Thoracic aorta (tissue), 2 donors: ENCODE measurements at regions not wholly inside any gene's neighbourhood (a gene's known extent, or its start where the extent isn't known, plus 50 kb on each side); places are given as distances from the start of the nearest gene placed in this dataset.

Experiments used
- ATAC-seq: fragments of 150-250 bp; one replicate; pipeline ENCODE4 v1.8.0; 2017; ENCODE audit warnings: low read depth; ENCODE audit not compliant: insufficient number of reproducible peaks, low FRiP score
- DNase-seq: peaks from one replicate; pipeline ENCODE4 v3.0.0-alpha.2; 2020; ENCODE audit warnings: low spot score
- H3K27ac ChIP-seq, 2 donors: fragments of 200-600 bp; sonication (generic); 1 replicate in 1 of 2; 2 replicates in 1 of 2; pipeline ENCODE4 v1.5.1; 2016; ENCODE audit warnings: mild to moderate bottlenecking in 2 of 2, moderate library complexity in 2 of 2
- H3K27me3 ChIP-seq: fragments of 200-600 bp; sonication (generic); replicated peaks from 2 replicates; pipeline ENCODE4 v1.6.0; 2016; ENCODE audit warnings: mild to moderate bottlenecking; ENCODE audit not compliant: insufficient read depth
- H3K36me3 ChIP-seq: fragments of 200-600 bp; sonication (generic); one replicate; pipeline ENCODE4 v1.5.1; 2016
- H3K4me1 ChIP-seq, 2 donors: fragments of 200-600 bp; sonication (generic); 1 replicate in 1 of 2; 2 replicates in 1 of 2; pipeline versions ENCODE4 v1.5.1 to v1.6.0; 2016; ENCODE audit warnings: low read depth in 2 of 2, mild to moderate bottlenecking in 1 of 2; ENCODE audit not compliant: control insufficient read depth in 1 of 2
- H3K4me3 ChIP-seq: fragments of 200-600 bp; sonication (generic); 2 replicates; pipeline ENCODE4 v1.5.1; 2016; ENCODE audit warnings: mild to moderate bottlenecking
- H3K9me3 ChIP-seq: fragments of 200-600 bp; sonication (generic); 2 replicates; pipeline ENCODE4 v1.5.1; 2016
- TF ChIP-seq, protein P1 (sequence below): fragments of 200-600 bp; sonication (generic); IDR thresholded peaks from one replicate; pipeline ENCODE4 v1.5.1; 2019; ENCODE audit warnings: antibody characterized with exemption

DNA sequence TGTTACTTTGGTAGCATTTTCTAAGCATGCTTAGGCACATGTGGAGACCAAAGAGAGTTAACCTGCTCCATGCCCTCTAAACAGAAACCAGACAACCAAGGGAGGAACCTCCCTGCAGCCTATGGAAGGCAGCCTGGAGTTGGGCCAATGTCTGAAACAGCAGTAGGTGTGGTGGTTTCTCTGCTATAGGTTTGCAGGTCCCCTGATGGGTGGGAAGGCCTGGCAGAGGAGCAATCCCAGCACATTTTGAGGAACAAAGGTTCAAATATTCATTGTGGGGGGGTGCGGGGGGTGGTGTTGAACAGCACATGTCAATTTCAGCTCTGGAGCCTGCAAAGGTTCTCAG lies 65.4 kb downstream of the DACT1 start:
- no peaks in the 10 kb centered on the region for H3K27me3 ChIP-seq
- ATAC-seq = no peak
- no peak for DNase-seq
- peaks cover 19 to 28% of the 10 kb centered on the region in 2 donors for H3K4me1 ChIP-seq
- H3K4me3 ChIP-seq = no peak overlapping the region
- TF ChIP-seq, protein P1, sequence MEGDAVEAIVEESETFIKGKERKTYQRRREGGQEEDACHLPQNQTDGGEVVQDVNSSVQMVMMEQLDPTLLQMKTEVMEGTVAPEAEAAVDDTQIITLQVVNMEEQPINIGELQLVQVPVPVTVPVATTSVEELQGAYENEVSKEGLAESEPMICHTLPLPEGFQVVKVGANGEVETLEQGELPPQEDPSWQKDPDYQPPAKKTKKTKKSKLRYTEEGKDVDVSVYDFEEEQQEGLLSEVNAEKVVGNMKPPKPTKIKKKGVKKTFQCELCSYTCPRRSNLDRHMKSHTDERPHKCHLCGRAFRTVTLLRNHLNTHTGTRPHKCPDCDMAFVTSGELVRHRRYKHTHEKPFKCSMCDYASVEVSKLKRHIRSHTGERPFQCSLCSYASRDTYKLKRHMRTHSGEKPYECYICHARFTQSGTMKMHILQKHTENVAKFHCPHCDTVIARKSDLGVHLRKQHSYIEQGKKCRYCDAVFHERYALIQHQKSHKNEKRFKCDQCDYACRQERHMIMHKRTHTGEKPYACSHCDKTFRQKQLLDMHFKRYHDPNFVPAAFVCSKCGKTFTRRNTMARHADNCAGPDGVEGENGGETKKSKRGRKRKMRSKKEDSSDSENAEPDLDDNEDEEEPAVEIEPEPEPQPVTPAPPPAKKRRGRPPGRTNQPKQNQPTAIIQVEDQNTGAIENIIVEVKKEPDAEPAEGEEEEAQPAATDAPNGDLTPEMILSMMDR = no peak
- H3K9me3 ChIP-seq = no peaks in the 10 kb centered on the region
- no peak overlapping the region for H3K27ac ChIP-seq
- no peaks in the 10 kb centered on the region for H3K36me3 ChIP-seq

- no peak for DNase-seq
- no peak for ATAC-seq
- H3K4me1 ChIP-seq = peaks cover 19 to 37% of the 10 kb centered on the region in 2 donors
- no peaks in the 10 kb centered on the region for H3K36me3 ChIP-seq
- TF ChIP-seq, protein P1 = no peak
- H3K4me3 ChIP-seq = no peak overlapping the region
- no peak overlapping the region for H3K27ac ChIP-seq
- H3K9me3 ChIP-seq = no peaks in the 10 kb centered on the region
- H3K27me3 ChIP-seq = no peaks in the 10 kb centered on the region
Measured at GRCh38 chr14:58705066-58705465, 67.3 kb downstream of the DACT1 start.

GRCh38 chr14:58707949-58708348 lies 70.2 kb downstream of the DACT1 start:
- Histone ChIP-seq H3K4me1 (peaks cover under 1 to 19% of the 10 kb centered on the region in 2 donors), H3K4me3 (no peak overlapping the region), H3K9me3 (no peaks in the 10 kb centered on the region), H3K36me3 (no peaks in the 10 kb centered on the region), H3K27ac (no peak overlapping the region), H3K27me3 (no peaks in the 10 kb centered on the region)
- DNase-seq = no peak
- ATAC-seq = no peak
- TF ChIP-seq, protein P1 = no peak

GRCh38 chr14:58709949-58710348 lies 72.2 kb downstream of the DACT1 start:
- no peak for ATAC-seq
- no peak overlapping the region for H3K27ac ChIP-seq

DNA sequence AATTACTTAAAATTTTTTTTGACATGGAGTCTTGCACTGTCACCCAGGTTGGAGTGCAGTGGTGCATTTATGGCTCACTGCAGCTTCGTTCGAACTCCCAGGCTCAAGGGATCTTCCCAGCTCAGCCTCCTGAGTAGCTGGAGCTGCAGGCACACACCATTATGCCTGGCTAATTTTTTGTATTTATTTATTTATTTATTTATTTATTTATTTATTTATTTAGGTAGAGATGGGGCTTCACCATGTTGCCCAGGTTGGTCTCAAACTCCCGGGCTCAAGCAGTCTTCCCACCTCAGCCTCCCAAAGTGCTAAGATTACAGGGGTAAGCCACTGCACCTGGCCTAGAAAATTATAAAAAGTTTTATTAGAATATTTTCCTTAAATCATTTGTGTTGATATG lies 73.6 kb downstream of the DACT1 start:
- DNase-seq (no peak), ATAC-seq (no peak)
- no peak overlapping the region for H3K27ac ChIP-seq
- H3K4me3 ChIP-seq = no peak overlapping the region
- no peaks in the 10 kb centered on the region for H3K27me3 ChIP-seq
- H3K36me3 ChIP-seq = no peaks in the 10 kb centered on the region
- H3K4me1 ChIP-seq = peaks cover 0 to 13% of the 10 kb centered on the region in 2 donors
- TF ChIP-seq, protein P1 = no peak
- H3K9me3 ChIP-seq = no peaks in the 10 kb centered on the region

More at GRCh38 chr14:58709949-58710348, 72.2 kb downstream of the DACT1 start:
- Histone ChIP-seq H3K4me3 (no peak overlapping the region), H3K27me3 (no peaks in the 10 kb centered on the region), H3K36me3 (no peaks in the 10 kb centered on the region), H3K9me3 (no peaks in the 10 kb centered on the region), H3K4me1 (peaks cover 0 to 13% of the 10 kb centered on the region in 2 donors)
- no peak for DNase-seq
- TF ChIP-seq, protein P1 = no peak
